ENCODE measurements at regions not wholly inside any gene's neighbourhood (a gene's known extent, or its start where the extent isn't known, plus 50 kb on each side); places are given as distances from the start of the nearest gene placed in this dataset.

GRCh38 chr2:67626656-67627055 is 229.5 kb downstream of the ETAA1 start:
- ChIA-PET POLR2A (no interaction called here), RAD21 (ENCODE audit: unreplicated experiment) (no interaction called here), SMC1A (ENCODE audit: uncharacterized antibody, unreplicated experiment) (no interaction called here), CTCF (no interaction called here)
- H3K9me3 ChIP-seq (replicated peaks; ENCODE audit: control insufficient read depth, insufficient read depth, low read length): no peaks in the 10 kb centered on the region
- H3K27ac ChIP-seq (ENCODE audit: control insufficient read depth, insufficient read depth): no peak overlapping the region
- in situ Hi-C loops (cut with MboI) (no loop called here), intact Hi-C loops (cut with micrococcal nuclease; ENCODE audit: unreplicated experiment) (no loop called here)
- H3K36me3 ChIP-seq (ENCODE audit: control insufficient read depth in 2 of 2, insufficient read depth in 2 of 2, low read length in 1 of 2): no peaks in the 10 kb centered on the region
- no peaks in the 10 kb centered on the region for H3K27me3 ChIP-seq (replicated peaks in 1 of 2; ENCODE audit: control insufficient read depth in 2 of 2, insufficient read depth in 2 of 2, low read length in 1 of 2)
- no peak overlapping the region for H3K4me3 ChIP-seq
- no peaks in the 10 kb centered on the region for H3K79me2 ChIP-seq (ENCODE audit: control insufficient read depth, insufficient read depth, low read length)
- no peak for DNase-seq (ENCODE audit: low read depth, low spot score)
- H2AFZ ChIP-seq (ENCODE audit: control insufficient read depth, low read depth, low read length): no peak overlapping the region
- H3K9ac ChIP-seq (ENCODE audit: control insufficient read depth, insufficient read depth, low read length): no peak overlapping the region
- no TSS peak for BruUV-seq (replicated peaks)
- H3K4me2 ChIP-seq (ENCODE audit: control insufficient read depth, insufficient read depth): no peak overlapping the region
- no peak for TF ChIP-seq SMAD5 (IDR thresholded peaks at IDR 0.05; ENCODE audit: low read depth)
- TF ChIP-seq USF1 (IDR thresholded peaks at IDR 0.05; ENCODE audit: borderline replicate concordance, extremely low read length, insufficient read depth, low read depth, low read length): no peak
- TF ChIP-seq SUPT20H (IDR thresholded peaks at IDR 0.05; ENCODE audit: borderline replicate concordance, control insufficient read depth, low read depth, low read length): no peak
- no peak for TF ChIP-seq POLR2AphosphoS5 (IDR thresholded peaks at IDR 0.05; ENCODE audit: low read length)
- no peak for TF ChIP-seq STAT1 (conservative IDR thresholded peaks at IDR 0.05)
- TF ChIP-seq CHD2 (IDR thresholded peaks at IDR 0.05; ENCODE audit: borderline replicate concordance, low read depth, low read length): no peak
- no peak for TF ChIP-seq STAT3 (IDR thresholded peaks at IDR 0.05; ENCODE audit: low read depth, low read length)
- no peak for TF ChIP-seq ZNF687 (IDR thresholded peaks at IDR 0.05)
- TF ChIP-seq RBBP5 (conservative IDR thresholded peaks at IDR 0.05): no peak
- no peaks in the 10 kb centered on the region for H3K4me1 ChIP-seq (ENCODE audit: control insufficient read depth, insufficient read depth, low read length)
- no peak for FAIRE-seq
- no peaks in the 10 kb centered on the region for H4K20me1 ChIP-seq (ENCODE audit: control insufficient read depth, insufficient read depth)
- 24% methylated on average over 4 of the region's 4 CpGs for WGBS (ENCODE audit: insufficient coverage, insufficient replicate concordance, low lambda C conversion rate, missing lambda C conversion rate)
- no peak for ATAC-seq

All from GM12878 (cell line).